SK-N-SH treated with all-trans-retinoic acid at 6 μM for 48 hours (cell line): ENCODE measurements at regions not wholly inside any gene's neighbourhood (a gene's known extent, or its start where the extent isn't known, plus 50 kb on each side); places are given as distances from the start of the nearest gene placed in this dataset.

Experiments used
- TF ChIP-seq, protein P1 (sequence below): fragments of 250-450 bp; sonication (Bioruptor Pico); IDR thresholded peaks from 2 replicates; pipeline ENCODE4 v1.5.1; 2020; ENCODE audit warnings: low read depth, mild to moderate bottlenecking, moderate library complexity
- TF ChIP-seq, protein P2 (sequence below): fragments of 250-450 bp; sonication (Bioruptor Pico); IDR thresholded peaks from 2 replicates; pipeline ENCODE4 v1.5.1; 2021; ENCODE audit warnings: mild to moderate bottlenecking, moderate library complexity

GRCh38 chr2:128833664-128834027, 515.0 kb upstream of the HS6ST1 start:
- TF ChIP-seq, protein P1, sequence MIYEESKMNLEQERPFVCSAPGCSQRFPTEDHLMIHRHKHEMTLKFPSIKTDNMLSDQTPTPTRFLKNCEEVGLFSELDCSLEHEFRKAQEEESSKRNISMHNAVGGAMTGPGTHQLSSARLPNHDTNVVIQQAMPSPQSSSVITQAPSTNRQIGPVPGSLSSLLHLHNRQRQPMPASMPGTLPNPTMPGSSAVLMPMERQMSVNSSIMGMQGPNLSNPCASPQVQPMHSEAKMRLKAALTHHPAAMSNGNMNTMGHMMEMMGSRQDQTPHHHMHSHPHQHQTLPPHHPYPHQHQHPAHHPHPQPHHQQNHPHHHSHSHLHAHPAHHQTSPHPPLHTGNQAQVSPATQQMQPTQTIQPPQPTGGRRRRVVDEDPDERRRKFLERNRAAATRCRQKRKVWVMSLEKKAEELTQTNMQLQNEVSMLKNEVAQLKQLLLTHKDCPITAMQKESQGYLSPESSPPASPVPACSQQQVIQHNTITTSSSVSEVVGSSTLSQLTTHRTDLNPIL (CRISPR knock-in tag) = no peak
- TF ChIP-seq, protein P2, sequence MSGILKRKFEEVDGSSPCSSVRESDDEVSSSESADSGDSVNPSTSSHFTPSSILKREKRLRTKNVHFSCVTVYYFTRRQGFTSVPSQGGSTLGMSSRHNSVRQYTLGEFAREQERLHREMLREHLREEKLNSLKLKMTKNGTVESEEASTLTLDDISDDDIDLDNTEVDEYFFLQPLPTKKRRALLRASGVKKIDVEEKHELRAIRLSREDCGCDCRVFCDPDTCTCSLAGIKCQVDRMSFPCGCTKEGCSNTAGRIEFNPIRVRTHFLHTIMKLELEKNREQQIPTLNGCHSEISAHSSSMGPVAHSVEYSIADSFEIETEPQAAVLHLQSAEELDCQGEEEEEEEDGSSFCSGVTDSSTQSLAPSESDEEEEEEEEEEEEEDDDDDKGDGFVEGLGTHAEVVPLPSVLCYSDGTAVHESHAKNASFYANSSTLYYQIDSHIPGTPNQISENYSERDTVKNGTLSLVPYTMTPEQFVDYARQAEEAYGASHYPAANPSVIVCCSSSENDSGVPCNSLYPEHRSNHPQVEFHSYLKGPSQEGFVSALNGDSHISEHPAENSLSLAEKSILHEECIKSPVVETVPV (CRISPR knock-in tag) = no peak
